H1 (cell line): ENCODE measurements at regions not wholly inside any gene's neighbourhood (a gene's known extent, or its start where the extent isn't known, plus 50 kb on each side); places are given as distances from the start of the nearest gene placed in this dataset.

Experiments used
- ASH2L ChIP-seq: fragments of 200-600, 300-600 bp; sonication (generic); IDR thresholded peaks from one replicate; pipeline ENCODE4 v1.7.1; 2017; ENCODE audit warnings: low read length
- NANOG ChIP-seq: IDR thresholded peaks from 2 replicates; pipeline ENCODE4 v1.6.1; 2011; ENCODE audit warnings: low read length, low read depth, mild to moderate bottlenecking, inconsistent platforms; ENCODE audit not compliant: insufficient read depth, poor library complexity, severe bottlenecking
- PHF8 ChIP-seq: fragments of 200-600 bp; sonication (generic); conservative IDR thresholded peaks from 2 replicates; pipeline ENCODE4 v1.7.1; 2012; ENCODE audit warnings: low read depth, mild to moderate bottlenecking, inconsistent platforms, low read length, moderate library complexity

DNA sequence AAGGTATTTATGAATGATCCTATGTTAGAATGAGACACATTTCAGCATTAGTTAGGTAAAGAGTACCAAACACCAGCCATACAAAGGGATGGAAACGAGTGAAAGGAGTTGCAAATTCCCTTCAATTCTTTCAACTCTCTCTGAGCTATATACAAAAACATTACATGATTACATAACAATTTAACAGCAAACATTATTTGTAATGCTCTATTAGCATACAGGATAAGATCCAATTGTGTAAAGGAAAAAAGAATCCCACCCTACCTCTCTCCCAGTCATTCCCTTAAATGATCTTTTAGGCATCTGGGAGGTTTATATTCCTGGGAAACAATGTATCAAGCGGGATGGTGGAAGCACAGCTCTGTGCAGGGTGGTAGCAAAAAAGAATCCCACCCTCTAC lies 117.9 kb downstream of the RHOU start (continued):
- TF ChIP-seq NANOG (no peak), ASH2L (no peak), PHF8 (no peak)
